ENCODE measurements at regions not wholly inside any gene's neighbourhood (a gene's known extent, or its start where the extent isn't known, plus 50 kb on each side); places are given as distances from the start of the nearest gene placed in this dataset.

DNA sequence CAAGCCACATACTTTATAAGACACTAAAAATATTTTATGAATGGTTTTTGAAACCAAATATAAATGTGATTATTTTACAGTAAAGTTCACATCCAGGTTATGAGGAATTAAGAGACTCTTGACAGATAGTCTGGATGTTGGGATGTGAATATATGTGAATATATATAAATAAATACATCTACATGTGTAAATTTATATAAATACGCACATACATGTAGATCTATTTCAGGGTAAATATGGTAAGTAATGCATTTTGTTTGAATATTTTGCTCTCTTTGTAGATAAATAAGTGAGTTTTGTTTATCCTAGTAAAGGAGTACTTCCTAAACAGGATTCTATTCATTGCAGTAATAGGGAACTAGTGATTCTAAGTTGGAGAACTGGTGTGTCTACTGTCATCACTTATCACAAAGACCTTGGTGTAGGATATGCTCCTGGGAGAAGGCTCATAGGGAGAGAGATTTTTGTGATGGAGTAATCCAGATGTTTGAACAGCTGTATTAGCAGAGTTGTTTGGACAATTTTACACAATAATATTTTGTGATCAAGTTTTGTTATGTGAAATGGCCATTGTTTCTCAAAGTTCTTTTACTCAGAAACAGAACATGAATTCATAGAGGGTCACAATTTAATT lies 60.2 kb upstream of the NT5C1B start:
- WGBS, 2 donors = 95 to 98% methylated on average over 1 of the region's 1 CpG
- Histone ChIP-seq H3K4me1 (peaks cover 0 to 11% (median 0%) of the 10 kb centered on the region in 3 donors), H3K27ac (no peak overlapping the region), H3K27me3 (no peaks in the 10 kb centered on the region), H3K9me3 (no peaks in the 10 kb centered on the region), H3K4me3 (no peak overlapping the region), H3K36me3 (no peaks in the 10 kb centered on the region)
- intact Hi-C loops (cut with DNase I) = no loop called here
- no peak for FAIRE-seq
- no peak for ATAC-seq
- TF ChIP-seq, protein P1, sequence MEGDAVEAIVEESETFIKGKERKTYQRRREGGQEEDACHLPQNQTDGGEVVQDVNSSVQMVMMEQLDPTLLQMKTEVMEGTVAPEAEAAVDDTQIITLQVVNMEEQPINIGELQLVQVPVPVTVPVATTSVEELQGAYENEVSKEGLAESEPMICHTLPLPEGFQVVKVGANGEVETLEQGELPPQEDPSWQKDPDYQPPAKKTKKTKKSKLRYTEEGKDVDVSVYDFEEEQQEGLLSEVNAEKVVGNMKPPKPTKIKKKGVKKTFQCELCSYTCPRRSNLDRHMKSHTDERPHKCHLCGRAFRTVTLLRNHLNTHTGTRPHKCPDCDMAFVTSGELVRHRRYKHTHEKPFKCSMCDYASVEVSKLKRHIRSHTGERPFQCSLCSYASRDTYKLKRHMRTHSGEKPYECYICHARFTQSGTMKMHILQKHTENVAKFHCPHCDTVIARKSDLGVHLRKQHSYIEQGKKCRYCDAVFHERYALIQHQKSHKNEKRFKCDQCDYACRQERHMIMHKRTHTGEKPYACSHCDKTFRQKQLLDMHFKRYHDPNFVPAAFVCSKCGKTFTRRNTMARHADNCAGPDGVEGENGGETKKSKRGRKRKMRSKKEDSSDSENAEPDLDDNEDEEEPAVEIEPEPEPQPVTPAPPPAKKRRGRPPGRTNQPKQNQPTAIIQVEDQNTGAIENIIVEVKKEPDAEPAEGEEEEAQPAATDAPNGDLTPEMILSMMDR (IDR thresholded peaks at IDR 0.05) = no peak
- no peak for DNase-seq

DNA sequence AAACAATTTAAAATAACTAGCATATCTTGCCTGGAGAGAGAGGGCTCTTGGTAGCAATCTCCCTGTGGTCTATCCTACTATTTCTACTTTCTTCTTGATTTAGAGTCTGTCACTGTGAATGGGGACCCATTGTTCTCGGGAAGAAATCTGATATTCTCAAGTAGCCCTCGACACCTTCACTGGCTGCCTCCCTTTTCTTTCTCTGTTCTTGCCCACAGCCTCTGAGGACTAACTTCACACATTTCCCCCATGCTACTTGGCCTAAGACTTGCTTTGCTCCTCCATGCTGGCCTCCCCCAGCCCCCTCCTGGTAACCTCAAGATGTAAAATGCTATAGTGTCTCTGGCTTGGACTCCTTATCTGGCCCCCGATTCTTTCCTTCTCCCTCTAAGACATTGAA lies 58.8 kb upstream of the NT5C1B start:
- 63 to 97% methylated on average over 3 of the region's 3 CpGs for WGBS, 2 donors
- TF ChIP-seq, protein P1 (IDR thresholded peaks at IDR 0.05) = no peak
- no peaks in the 10 kb centered on the region for H3K36me3 ChIP-seq
- H3K9me3 ChIP-seq = no peaks in the 10 kb centered on the region
- no peak for ATAC-seq
- DNase-seq = no peak
- no peaks in the 10 kb centered on the region for H3K27me3 ChIP-seq
- peaks cover 0 to 11% (median 0%) of the 10 kb centered on the region in 3 donors for H3K4me1 ChIP-seq
- H3K4me3 ChIP-seq = no peak overlapping the region
- intact Hi-C loops (cut with DNase I) = no loop called here
- no peak overlapping the region for H3K27ac ChIP-seq
- no peak for FAIRE-seq

DNA sequence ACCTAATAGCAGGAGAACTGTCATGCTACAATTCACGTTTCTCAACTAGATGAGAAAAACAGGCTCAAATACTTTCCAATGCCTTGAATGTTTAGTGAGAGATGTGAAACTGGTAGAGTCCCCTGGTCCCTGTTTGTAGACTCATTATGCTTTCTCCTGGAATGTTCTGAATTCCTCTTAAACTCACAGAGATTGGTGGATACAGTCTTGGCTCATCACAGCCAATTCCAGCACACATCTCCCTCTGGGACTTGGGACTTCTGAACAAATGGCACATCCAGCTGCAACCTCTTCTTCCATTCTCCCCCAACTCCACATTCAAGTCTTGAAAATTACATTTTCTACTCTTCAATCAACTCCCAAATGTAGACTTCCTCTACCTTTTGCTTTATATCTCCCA lies 58.4 kb upstream of the NT5C1B start:
- intact Hi-C loops (cut with DNase I) = no loop called here
- H3K27ac ChIP-seq = no peak overlapping the region
- WGBS, 2 donors = 93% methylated on average over 1 of the region's 1 CpG
- ATAC-seq = no peak
- no peaks in the 10 kb centered on the region for H3K27me3 ChIP-seq
- TF ChIP-seq, protein P1 (IDR thresholded peaks at IDR 0.05) = no peak
- H3K4me1 ChIP-seq = peaks cover 0 to 11% (median 0%) of the 10 kb centered on the region in 3 donors
- no peak for FAIRE-seq
- H3K4me3 ChIP-seq = no peak overlapping the region
- H3K36me3 ChIP-seq = no peaks in the 10 kb centered on the region
- H3K9me3 ChIP-seq = no peaks in the 10 kb centered on the region
- DNase-seq = no peak

DNA sequence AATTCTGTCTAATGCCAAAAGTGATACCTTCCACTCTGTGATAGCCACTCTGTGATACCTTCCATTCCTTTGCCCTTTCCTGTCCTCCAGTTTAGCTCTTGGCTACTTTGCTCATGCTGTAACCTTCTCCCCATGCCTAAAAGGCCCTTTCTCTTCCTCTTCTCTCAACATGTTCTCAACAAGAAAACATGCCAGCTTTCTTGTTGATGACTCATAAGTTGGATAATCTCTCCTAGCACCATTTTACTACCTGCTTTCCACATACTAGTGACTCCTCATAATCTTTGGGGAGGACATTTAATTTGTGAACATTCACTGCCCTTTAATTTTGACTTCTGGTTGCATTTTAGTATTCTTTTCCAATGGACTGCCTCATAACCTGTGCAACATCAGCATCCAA lies 55.9 kb upstream of the NT5C1B start:
- FAIRE-seq (no peak), DNase-seq (no peak), ATAC-seq (no peak)
- intact Hi-C loops (cut with DNase I) = no loop called here
- Histone ChIP-seq H3K27me3 (no peaks in the 10 kb centered on the region), H3K36me3 (no peaks in the 10 kb centered on the region), H3K9me3 (no peaks in the 10 kb centered on the region), H3K27ac (no peak overlapping the region), H3K4me1 (no peaks in the 10 kb centered on the region), H3K4me3 (no peak overlapping the region)
- TF ChIP-seq, protein P1 (IDR thresholded peaks at IDR 0.05) = no peak

DNA sequence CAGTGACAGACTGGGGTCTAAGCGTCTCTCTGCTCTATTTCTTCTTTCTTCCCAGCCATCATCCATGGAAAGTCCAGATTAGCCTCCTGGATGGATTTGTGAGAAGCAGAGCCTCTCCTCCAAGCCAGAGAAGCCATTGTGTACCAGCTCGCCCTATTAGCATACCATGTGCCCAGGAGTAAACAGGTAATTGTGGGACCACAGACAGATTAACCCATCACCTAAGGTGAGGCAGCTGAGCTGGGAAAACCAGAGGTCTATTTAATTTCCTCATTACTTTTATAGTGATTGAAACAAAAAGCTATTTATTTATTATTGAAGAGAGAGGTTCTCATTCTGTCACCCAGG lies 54.7 kb upstream of the NT5C1B start:
- WGBS, 2 donors = 87 to 98% methylated on average over 2 of the region's 2 CpGs
- no peak overlapping the region for H3K27ac ChIP-seq
- FAIRE-seq (no peak), ATAC-seq (no peak), DNase-seq (no peak)
- intact Hi-C loops (cut with DNase I) = no loop called here
- no peak overlapping the region for H3K4me3 ChIP-seq
- H3K27me3 ChIP-seq = no peaks in the 10 kb centered on the region
- no peaks in the 10 kb centered on the region for H3K36me3 ChIP-seq
- TF ChIP-seq, protein P1 (IDR thresholded peaks at IDR 0.05) = no peak
- H3K4me1 ChIP-seq = no peaks in the 10 kb centered on the region
- H3K9me3 ChIP-seq = no peaks in the 10 kb centered on the region

All from pancreas (tissue), 10 donors.